ENCODE measurements at regions not wholly inside any gene's neighbourhood (a gene's known extent, or its start where the extent isn't known, plus 50 kb on each side); places are given as distances from the start of the nearest gene placed in this dataset.
A peak's percentile ranks its signal among the peaks of the same experiment; 100 is the strongest.

DNA sequence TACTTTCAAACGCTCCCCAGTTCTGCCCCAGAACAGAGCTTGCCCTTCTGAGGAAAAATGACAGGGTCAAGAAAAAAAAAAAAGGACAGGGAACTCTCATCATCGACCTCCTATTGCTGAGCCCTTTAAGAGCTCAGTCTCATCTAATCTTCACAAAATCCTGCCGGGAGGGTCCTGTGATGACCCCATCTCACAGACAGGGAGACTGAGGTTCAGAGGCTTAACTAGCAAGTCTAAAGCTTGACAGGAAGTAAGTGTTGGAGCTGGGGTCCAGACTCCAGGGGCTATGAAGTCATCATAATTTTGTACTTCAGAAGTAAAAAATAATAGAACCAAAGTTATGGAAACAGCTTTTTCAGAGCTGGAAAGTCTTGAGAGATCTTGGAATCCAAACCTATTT is 171.1 kb upstream of the MYCN start:
- Mint-ChIP-seq H3K36me3 (ENCODE audit: low read depth) (no peaks in the 10 kb centered on the region), H3K27ac (ENCODE audit: unreplicated experiment) (peak overlapping the region; percentile 31), H3K27me3 (ENCODE audit: low read depth) (no peaks in the 10 kb centered on the region), H3K4me3 (no peak overlapping the region), H3K4me1 (peaks cover 40% of the 10 kb centered on the region), H3K9me3 (no peaks in the 10 kb centered on the region)
- no peak for DNase-seq (ENCODE audit: low read depth, low spot score)
- TF ChIP-seq, protein P1, sequence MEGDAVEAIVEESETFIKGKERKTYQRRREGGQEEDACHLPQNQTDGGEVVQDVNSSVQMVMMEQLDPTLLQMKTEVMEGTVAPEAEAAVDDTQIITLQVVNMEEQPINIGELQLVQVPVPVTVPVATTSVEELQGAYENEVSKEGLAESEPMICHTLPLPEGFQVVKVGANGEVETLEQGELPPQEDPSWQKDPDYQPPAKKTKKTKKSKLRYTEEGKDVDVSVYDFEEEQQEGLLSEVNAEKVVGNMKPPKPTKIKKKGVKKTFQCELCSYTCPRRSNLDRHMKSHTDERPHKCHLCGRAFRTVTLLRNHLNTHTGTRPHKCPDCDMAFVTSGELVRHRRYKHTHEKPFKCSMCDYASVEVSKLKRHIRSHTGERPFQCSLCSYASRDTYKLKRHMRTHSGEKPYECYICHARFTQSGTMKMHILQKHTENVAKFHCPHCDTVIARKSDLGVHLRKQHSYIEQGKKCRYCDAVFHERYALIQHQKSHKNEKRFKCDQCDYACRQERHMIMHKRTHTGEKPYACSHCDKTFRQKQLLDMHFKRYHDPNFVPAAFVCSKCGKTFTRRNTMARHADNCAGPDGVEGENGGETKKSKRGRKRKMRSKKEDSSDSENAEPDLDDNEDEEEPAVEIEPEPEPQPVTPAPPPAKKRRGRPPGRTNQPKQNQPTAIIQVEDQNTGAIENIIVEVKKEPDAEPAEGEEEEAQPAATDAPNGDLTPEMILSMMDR (conservative IDR thresholded peaks at IDR 0.05) = no peak

DNA sequence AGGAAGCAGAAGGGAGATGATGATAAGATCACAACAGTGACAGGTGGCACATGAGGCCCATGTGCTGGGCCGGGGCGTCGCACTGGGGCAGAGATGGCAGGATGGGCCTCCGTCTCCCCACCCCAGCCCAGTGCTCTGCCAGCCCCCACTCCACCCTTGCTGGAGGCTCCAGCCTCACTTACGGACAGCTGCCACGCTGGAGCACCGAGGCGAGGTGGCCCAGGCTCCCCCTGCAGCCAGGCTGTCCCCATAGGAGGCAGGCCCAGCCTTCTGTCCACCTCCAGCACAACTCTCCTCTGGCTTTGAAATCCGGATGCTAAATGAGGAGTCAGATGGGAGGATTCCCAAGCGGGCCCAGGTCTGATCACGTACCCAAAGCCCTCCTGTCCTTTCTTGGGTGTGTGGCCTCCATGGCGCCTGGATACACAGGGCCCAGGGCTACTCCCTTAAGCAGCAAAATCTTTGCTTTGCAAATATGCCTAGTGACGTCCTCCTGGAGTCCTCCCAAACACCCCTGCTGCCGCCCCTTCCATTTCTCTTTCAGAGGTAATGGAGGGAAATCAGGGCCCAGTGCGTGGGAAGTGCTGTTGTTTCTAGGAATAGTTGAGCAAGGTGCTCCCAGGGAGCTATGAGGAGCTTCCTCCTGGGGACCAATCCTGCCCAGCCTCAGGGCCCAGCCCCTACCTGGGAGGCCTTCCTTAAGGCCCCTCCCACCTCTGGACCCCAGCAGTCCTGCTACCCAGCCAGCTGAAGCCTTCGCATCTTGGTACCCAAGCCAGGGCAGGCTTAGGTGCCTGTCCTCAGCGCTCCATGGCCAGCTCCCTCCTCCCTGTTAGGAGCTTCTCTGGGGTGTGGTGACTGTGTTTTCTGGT is 170.4 kb upstream of the MYCN start:
- no peaks in the 10 kb centered on the region for H3K27me3 Mint-ChIP-seq (ENCODE audit: low read depth)
- H3K4me1 Mint-ChIP-seq = peaks cover 40% of the 10 kb centered on the region
- no peaks in the 10 kb centered on the region for H3K9me3 Mint-ChIP-seq
- no peaks in the 10 kb centered on the region for H3K36me3 Mint-ChIP-seq (ENCODE audit: low read depth)
- H3K27ac Mint-ChIP-seq (ENCODE audit: unreplicated experiment) = peak overlapping the region; percentile 12
- H3K4me3 Mint-ChIP-seq = no peak overlapping the region
- TF ChIP-seq, protein P1 (conservative IDR thresholded peaks at IDR 0.05) = no peak
- DNase-seq (ENCODE audit: low read depth, low spot score) = no peak

DNA sequence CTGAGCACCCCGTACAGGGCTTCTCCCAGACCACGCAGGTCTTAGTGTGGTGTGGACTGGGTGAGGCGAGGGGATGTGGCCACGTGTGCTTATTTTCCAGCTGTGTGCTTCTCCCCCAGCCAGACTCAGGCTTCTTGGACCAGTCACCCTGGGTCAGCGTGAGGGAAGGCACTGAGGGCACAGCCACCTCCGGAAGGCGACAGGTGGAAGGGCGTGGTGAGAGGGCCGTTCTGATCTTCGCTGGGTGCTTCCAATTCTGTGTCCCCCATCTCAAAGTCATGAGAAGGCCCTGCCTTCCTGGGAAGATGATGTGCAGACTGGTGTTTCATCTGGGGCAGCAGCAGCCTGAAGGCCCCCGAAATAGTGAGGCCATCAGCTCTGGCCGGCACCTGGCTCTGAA is 169.7 kb upstream of the MYCN start:
- H3K27me3 Mint-ChIP-seq (ENCODE audit: low read depth) = no peaks in the 10 kb centered on the region
- peaks cover 40% of the 10 kb centered on the region for H3K4me1 Mint-ChIP-seq
- no peak overlapping the region for H3K4me3 Mint-ChIP-seq

DNA sequence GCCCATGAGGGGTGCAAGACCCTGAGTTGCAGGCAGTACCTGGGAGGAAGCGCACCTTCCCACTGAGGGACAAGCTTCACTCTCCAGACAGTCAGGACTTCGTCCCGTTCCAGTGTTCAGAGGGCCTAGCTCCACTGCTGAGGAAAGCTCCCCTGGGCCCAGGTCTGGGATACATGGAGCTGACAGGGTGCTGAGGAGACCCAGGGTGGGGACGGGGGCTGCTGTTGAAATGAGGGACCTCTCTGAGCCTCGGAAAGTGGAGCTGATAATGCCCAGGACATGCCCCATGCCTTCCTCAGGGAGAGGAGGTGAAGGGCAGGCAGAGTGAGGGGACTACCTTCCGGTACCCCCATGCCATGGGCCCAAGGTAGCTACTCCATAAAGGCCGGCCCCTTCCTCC is 169.2 kb upstream of the MYCN start:
- H3K9me3 Mint-ChIP-seq = peaks cover 3% of the 10 kb centered on the region
- H3K4me3 Mint-ChIP-seq = no peak overlapping the region
- TF ChIP-seq, protein P1 (conservative IDR thresholded peaks at IDR 0.05) = no peak
- DNase-seq (ENCODE audit: low read depth, low spot score) = no peak
- peaks cover 40% of the 10 kb centered on the region for H3K4me1 Mint-ChIP-seq
- no peak overlapping the region for H3K27ac Mint-ChIP-seq (ENCODE audit: unreplicated experiment)
- H3K36me3 Mint-ChIP-seq (ENCODE audit: low read depth) = no peaks in the 10 kb centered on the region
- H3K27me3 Mint-ChIP-seq (ENCODE audit: low read depth) = no peaks in the 10 kb centered on the region

More for the DNA sequence above, 169.7 kb upstream of the MYCN start:
- DNase-seq (ENCODE audit: low read depth, low spot score) = no peak
- TF ChIP-seq, protein P1 (conservative IDR thresholded peaks at IDR 0.05) = no peak
- H3K27ac Mint-ChIP-seq (ENCODE audit: unreplicated experiment) = no peak overlapping the region
- H3K9me3 Mint-ChIP-seq = peaks cover 3% of the 10 kb centered on the region
- H3K36me3 Mint-ChIP-seq (ENCODE audit: low read depth) = no peaks in the 10 kb centered on the region

DNA sequence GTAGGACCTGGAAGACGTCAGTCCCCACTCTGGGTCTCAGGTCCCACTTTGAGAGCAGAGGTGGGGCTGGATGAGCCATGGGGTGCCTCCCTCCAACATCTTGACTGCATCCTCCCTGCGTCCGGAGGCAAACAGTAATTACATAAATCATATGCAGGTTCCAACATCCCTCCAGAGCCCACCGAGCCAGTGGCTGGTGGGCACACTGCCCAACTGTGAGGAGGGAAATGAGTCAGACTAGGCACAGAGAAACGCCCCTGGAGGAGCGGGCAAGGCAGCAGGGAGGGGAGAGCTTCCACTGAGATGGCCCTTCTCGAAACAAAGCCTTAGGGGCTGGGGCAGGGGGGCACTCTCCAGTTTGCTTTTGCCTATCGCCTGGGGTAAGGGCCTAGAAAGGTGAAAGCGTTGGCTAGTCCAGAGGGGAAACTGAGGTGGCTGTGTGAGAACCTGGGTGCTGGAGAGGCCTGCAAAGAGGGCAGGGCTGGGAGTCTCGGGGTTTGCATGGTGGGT is 168.2 kb upstream of the MYCN start:
- Mint-ChIP-seq H3K36me3 (ENCODE audit: low read depth) (no peaks in the 10 kb centered on the region), H3K27me3 (ENCODE audit: low read depth) (no peaks in the 10 kb centered on the region), H3K4me1 (peaks cover 40% of the 10 kb centered on the region), H3K9me3 (peaks cover 3% of the 10 kb centered on the region), H3K27ac (ENCODE audit: unreplicated experiment) (peak overlapping the region; percentile 23), H3K4me3 (no peak overlapping the region)
- no peak for DNase-seq (ENCODE audit: low read depth, low spot score)
- TF ChIP-seq, protein P1 (conservative IDR thresholded peaks at IDR 0.05) = no peak

Measured in neural crest cell (in vitro differentiated cells).